ENCODE measurements at regions not wholly inside any gene's neighbourhood (a gene's known extent, or its start where the extent isn't known, plus 50 kb on each side); places are given as distances from the start of the nearest gene placed in this dataset.

DNA sequence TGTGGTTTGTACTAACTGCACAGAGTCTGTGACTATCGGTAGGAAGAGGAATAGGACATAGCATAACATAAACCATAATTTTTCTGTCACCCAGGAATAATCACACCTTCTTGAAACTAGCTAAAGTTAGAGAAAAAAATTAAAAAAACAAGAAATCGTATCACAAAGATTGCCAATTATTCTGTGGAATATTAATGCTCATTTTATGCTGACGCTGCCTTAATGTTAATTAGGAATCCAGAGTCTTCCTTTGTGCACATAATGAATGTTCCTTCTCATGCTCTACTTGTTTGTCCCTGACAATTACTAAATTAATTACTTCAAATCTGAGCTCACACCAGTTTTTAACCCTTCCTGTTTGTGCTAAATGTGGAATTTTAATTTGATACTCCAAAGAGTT lies 772.7 kb upstream of the EPHA5 start:
- TF ChIP-seq, protein P1, sequence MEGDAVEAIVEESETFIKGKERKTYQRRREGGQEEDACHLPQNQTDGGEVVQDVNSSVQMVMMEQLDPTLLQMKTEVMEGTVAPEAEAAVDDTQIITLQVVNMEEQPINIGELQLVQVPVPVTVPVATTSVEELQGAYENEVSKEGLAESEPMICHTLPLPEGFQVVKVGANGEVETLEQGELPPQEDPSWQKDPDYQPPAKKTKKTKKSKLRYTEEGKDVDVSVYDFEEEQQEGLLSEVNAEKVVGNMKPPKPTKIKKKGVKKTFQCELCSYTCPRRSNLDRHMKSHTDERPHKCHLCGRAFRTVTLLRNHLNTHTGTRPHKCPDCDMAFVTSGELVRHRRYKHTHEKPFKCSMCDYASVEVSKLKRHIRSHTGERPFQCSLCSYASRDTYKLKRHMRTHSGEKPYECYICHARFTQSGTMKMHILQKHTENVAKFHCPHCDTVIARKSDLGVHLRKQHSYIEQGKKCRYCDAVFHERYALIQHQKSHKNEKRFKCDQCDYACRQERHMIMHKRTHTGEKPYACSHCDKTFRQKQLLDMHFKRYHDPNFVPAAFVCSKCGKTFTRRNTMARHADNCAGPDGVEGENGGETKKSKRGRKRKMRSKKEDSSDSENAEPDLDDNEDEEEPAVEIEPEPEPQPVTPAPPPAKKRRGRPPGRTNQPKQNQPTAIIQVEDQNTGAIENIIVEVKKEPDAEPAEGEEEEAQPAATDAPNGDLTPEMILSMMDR (IDR thresholded peaks at IDR 0.05; ENCODE audit: control extremely low read depth, extremely low read depth): no peak
- H3K4me3 ChIP-seq: no peak overlapping the region
- H3K9me3 ChIP-seq (ENCODE audit: control insufficient read depth in 4 of 4, insufficient read depth in 3 of 4, low read length in 3 of 4): no peaks in the 10 kb centered on the region
- H3K4me1 ChIP-seq (ENCODE audit: control insufficient read depth in 5 of 5, insufficient read depth in 5 of 5, low read length in 5 of 5): no peaks in the 10 kb centered on the region
- H3K27ac ChIP-seq (ENCODE audit: low read depth in 1 of 2, low read length in 1 of 2): no peak overlapping the region
- WGBS, 2 donors: 84 to 87% methylated on average over 3 of the region's 3 CpGs
- no peaks in the 10 kb centered on the region for H3K27me3 ChIP-seq (ENCODE audit: control insufficient read depth in 3 of 3, insufficient read depth in 3 of 3, low read length in 2 of 3)
- no peaks in the 10 kb centered on the region for H3K36me3 ChIP-seq (ENCODE audit: control insufficient read depth in 4 of 4, insufficient read depth in 4 of 4, low read length in 4 of 4)
- ATAC-seq (ENCODE audit: insufficient read depth, low FRiP score) (no peak), DNase-seq (no peak)
- H3K9ac ChIP-seq (ENCODE audit: insufficient read depth in 1 of 2, low read length in 2 of 2): no peak overlapping the region

DNA sequence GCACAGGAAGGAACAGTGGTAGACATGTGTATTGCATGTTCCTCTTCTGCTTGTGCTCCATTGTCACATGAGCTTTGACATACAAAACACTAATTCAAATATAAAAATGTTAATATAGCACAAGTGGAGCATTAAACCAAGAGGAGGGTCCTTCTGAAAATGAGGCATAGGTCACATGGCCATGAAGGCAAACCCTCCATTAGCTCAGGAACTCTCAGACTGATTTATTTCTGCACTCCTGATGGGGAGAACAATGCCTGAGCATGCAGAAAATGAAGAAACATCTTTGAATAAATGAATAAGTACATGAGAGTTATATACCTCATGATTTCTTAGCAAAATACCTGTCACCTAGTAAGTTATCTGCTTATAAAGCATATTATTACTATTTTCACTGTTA lies 769.2 kb upstream of the EPHA5 start:
- DNase-seq (no peak), ATAC-seq (ENCODE audit: insufficient read depth, low FRiP score) (no peak)
- no peaks in the 10 kb centered on the region for H3K9me3 ChIP-seq (ENCODE audit: control insufficient read depth in 4 of 4, insufficient read depth in 3 of 4, low read length in 3 of 4)
- H3K27me3 ChIP-seq (ENCODE audit: control insufficient read depth in 3 of 3, insufficient read depth in 3 of 3, low read length in 2 of 3): no peaks in the 10 kb centered on the region
- no peak overlapping the region for H3K4me3 ChIP-seq
- H3K27ac ChIP-seq (ENCODE audit: low read depth in 1 of 2, low read length in 1 of 2): no peak overlapping the region
- no peaks in the 10 kb centered on the region for H3K36me3 ChIP-seq (ENCODE audit: control insufficient read depth in 4 of 4, insufficient read depth in 4 of 4, low read length in 4 of 4)
- H3K9ac ChIP-seq (ENCODE audit: insufficient read depth in 1 of 2, low read length in 2 of 2): no peak overlapping the region
- H3K4me1 ChIP-seq (ENCODE audit: control insufficient read depth in 5 of 5, insufficient read depth in 5 of 5, low read length in 5 of 5): no peaks in the 10 kb centered on the region
- TF ChIP-seq, protein P1 (IDR thresholded peaks at IDR 0.05; ENCODE audit: control extremely low read depth, extremely low read depth): no peak

DNA sequence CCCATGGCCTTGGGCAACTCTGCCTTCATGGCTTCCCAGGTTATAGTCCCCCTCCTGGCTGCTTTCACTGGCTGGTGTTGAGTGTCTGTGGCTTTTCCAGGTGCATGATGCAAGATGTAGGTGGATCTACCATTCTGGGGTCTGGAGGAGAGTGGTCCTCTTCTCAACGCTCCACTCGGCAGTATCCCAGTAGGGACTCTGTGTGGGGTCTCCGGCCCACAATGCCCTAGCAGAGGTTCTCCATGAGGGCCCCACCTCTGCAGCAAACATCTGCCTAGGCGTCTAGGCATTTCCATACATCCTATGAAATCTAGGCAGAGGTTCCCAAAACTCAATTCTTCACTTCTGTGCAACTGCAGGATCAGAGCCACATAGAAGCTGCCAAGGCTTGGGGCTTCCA lies 763.4 kb upstream of the EPHA5 start:
- ATAC-seq (ENCODE audit: insufficient read depth, low FRiP score) (no peak), DNase-seq (no peak)
- no peak overlapping the region for H3K9ac ChIP-seq (ENCODE audit: insufficient read depth in 1 of 2, low read length in 2 of 2)
- 79 to 83% methylated on average over 4 of the region's 4 CpGs for WGBS, 2 donors
- TF ChIP-seq, protein P1 (IDR thresholded peaks at IDR 0.05; ENCODE audit: control extremely low read depth, extremely low read depth): no peak
- H3K36me3 ChIP-seq (ENCODE audit: control insufficient read depth in 4 of 4, insufficient read depth in 4 of 4, low read length in 4 of 4): no peaks in the 10 kb centered on the region
- H3K4me1 ChIP-seq (ENCODE audit: control insufficient read depth in 5 of 5, insufficient read depth in 5 of 5, low read length in 5 of 5): no peaks in the 10 kb centered on the region
- H3K27ac ChIP-seq (ENCODE audit: low read depth in 1 of 2, low read length in 1 of 2): no peak overlapping the region
- no peaks in the 10 kb centered on the region for H3K9me3 ChIP-seq (ENCODE audit: control insufficient read depth in 4 of 4, insufficient read depth in 3 of 4, low read length in 3 of 4)
- H3K27me3 ChIP-seq (ENCODE audit: control insufficient read depth in 3 of 3, insufficient read depth in 3 of 3, low read length in 2 of 3): no peaks in the 10 kb centered on the region
- H3K4me3 ChIP-seq: no peak overlapping the region

- Histone ChIP-seq H3K36me3 (ENCODE audit: control insufficient read depth in 4 of 4, insufficient read depth in 4 of 4, low read length in 4 of 4) (no peaks in the 10 kb centered on the region), H3K9me3 (ENCODE audit: control insufficient read depth in 4 of 4, insufficient read depth in 3 of 4, low read length in 3 of 4) (no peaks in the 10 kb centered on the region), H3K4me3 (no peak overlapping the region), H3K9ac (ENCODE audit: insufficient read depth in 1 of 2, low read length in 2 of 2) (no peak overlapping the region), H3K27ac (ENCODE audit: low read depth in 1 of 2, low read length in 1 of 2) (no peak overlapping the region), H3K4me1 (ENCODE audit: control insufficient read depth in 5 of 5, insufficient read depth in 5 of 5, low read length in 5 of 5) (no peaks in the 10 kb centered on the region), H3K27me3 (ENCODE audit: control insufficient read depth in 3 of 3, insufficient read depth in 3 of 3, low read length in 2 of 3) (no peaks in the 10 kb centered on the region)
- 10 to 12% methylated on average over 1 of the region's 1 CpG for WGBS, 2 donors
- no peak for DNase-seq
- ATAC-seq (ENCODE audit: insufficient read depth, low FRiP score): no peak
- TF ChIP-seq, protein P1 (IDR thresholded peaks at IDR 0.05; ENCODE audit: control extremely low read depth, extremely low read depth): no peak
Measured at GRCh38 chr4:66430856-66431255, 760.6 kb upstream of the EPHA5 start.

Data from lung (tissue), 11 donors.